ENCODE measurements at regions not wholly inside any gene's neighbourhood (a gene's known extent, or its start where the extent isn't known, plus 50 kb on each side); places are given as distances from the start of the nearest gene placed in this dataset.

- DNase-seq (ENCODE audit: low spot score) = no peak
Measured at GRCh38 chr12:91852634-91853033, 293.0 kb downstream of the BTG1 start.

GRCh38 chr12:91851741-91852477, 293.7 kb downstream of the BTG1 start:
- no peak for DNase-seq (ENCODE audit: low spot score)

GRCh38 chr12:91846466-91847055, 299.1 kb downstream of the BTG1 start:
- no peak for DNase-seq (ENCODE audit: low spot score)

GRCh38 chr12:91845365-91845764, 300.3 kb downstream of the BTG1 start:
- no peak for DNase-seq (ENCODE audit: low spot score)

- DNase-seq (ENCODE audit: low spot score) = no peak
Measured at GRCh38 chr12:91841822-91842221, 303.8 kb downstream of the BTG1 start.

GRCh38 chr12:91836696-91837095, 308.9 kb downstream of the BTG1 start:
- no peak for DNase-seq (ENCODE audit: low spot score)

GRCh38 chr12:91836264-91836663, 309.4 kb downstream of the BTG1 start:
- no peak for DNase-seq (ENCODE audit: low spot score)

- DNase-seq (ENCODE audit: low spot score) = no peak
Measured at GRCh38 chr12:91835693-91836092, 310.0 kb downstream of the BTG1 start.

- DNase-seq (ENCODE audit: low spot score) = no peak
Measured at GRCh38 chr12:91833780-91834359, 311.8 kb downstream of the BTG1 start.

GRCh38 chr12:91825999-91826398, 319.6 kb downstream of the BTG1 start:
- DNase-seq (ENCODE audit: low spot score) = no peak

GRCh38 chr12:91824991-91825390, 320.7 kb downstream of the BTG1 start:
- no peak for DNase-seq (ENCODE audit: low spot score)

- no peak for DNase-seq (ENCODE audit: low spot score)
Measured at GRCh38 chr12:91819132-91819447, 326.6 kb downstream of the BTG1 start.

- peak; percentile 38 for DNase-seq (ENCODE audit: low spot score)
Measured at GRCh38 chr12:91818227-91819131, 327.2 kb downstream of the BTG1 start.

- peak; percentile 24 for DNase-seq (ENCODE audit: low spot score)
Measured at GRCh38 chr12:91817517-91817916, 328.1 kb downstream of the BTG1 start.

- peak; percentile 17 for DNase-seq (ENCODE audit: low spot score)
Measured at GRCh38 chr12:91813701-91814100, 331.9 kb downstream of the BTG1 start.

GRCh38 chr12:91811481-91812287, 334.0 kb downstream of the BTG1 start:
- peak; percentile 58 for DNase-seq (ENCODE audit: low spot score)

- no peak for DNase-seq (ENCODE audit: low spot score)
Measured at GRCh38 chr12:91810531-91811451, 334.9 kb downstream of the BTG1 start.

- no peak for DNase-seq (ENCODE audit: low spot score)
Measured at GRCh38 chr12:91810077-91810476, 335.6 kb downstream of the BTG1 start.

- no peak for DNase-seq (ENCODE audit: low spot score)
Measured at GRCh38 chr12:91805031-91805430, 340.6 kb downstream of the BTG1 start.

- DNase-seq (ENCODE audit: low spot score) = peak; percentile 87
Measured at GRCh38 chr12:91804533-91804932, 341.1 kb downstream of the BTG1 start.

GRCh38 chr12:91801048-91801447, 344.6 kb downstream of the BTG1 start:
- no peak for DNase-seq (ENCODE audit: low spot score)
